ENCODE measurements at regions not wholly inside any gene's neighbourhood (a gene's known extent, or its start where the extent isn't known, plus 50 kb on each side); places are given as distances from the start of the nearest gene placed in this dataset.
"Not testable (repeated sequence)": the region's sequence is repeated elsewhere in the genome, so short reads cannot be mapped to it uniquely, and the experiment has no call there.

DNA sequence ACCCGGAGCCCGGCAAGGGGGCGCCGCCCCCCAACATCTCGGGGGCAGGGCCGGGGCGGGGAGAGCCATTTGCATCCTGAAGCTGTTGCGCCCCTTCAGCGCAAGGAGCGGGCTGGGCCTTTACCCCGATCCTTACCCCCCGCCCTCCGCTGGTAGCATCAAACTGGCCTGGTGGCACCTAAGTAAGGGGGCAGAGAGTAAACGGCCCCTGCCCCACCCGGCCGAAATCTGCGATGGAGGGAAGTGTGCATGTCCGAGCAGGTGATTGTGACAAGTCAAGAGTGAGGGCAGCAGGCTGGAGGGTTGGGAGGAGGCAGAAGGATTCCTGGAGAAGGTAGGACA lies 101.2 kb downstream of the ESM1 start:
- no peak for DNase-seq (ENCODE audit: low read depth in 2 of 2)

- DNase-seq (ENCODE audit: low read depth in 2 of 2): no peak
Measured at GRCh38 chr5:54883374-54884194, 101.8 kb downstream of the ESM1 start.

DNA sequence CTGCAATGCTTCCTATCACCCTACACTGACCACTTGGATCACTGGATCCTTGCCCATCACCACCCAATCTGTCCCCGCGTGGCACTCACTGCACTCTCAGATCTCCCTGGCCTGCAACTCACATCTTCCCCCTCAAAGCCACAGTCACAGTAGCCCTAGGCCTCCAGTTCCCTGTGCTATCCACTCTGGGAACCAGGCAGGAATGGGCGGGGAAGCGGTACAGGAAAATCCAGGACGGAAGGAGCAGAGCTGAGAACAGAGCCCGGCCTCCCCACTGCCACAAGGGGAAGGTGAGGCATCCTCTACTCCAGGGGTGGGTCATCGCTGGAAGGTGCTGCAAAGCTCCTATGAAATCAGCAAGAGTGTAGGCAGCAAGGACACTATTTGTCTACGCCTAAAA lies 102.6 kb downstream of the ESM1 start:
- DNase-seq (ENCODE audit: low read depth in 2 of 2): no peak

GRCh38 chr5:54882101-54882500 lies 103.3 kb downstream of the ESM1 start:
- no peak for DNase-seq (ENCODE audit: low read depth in 2 of 2)

DNA sequence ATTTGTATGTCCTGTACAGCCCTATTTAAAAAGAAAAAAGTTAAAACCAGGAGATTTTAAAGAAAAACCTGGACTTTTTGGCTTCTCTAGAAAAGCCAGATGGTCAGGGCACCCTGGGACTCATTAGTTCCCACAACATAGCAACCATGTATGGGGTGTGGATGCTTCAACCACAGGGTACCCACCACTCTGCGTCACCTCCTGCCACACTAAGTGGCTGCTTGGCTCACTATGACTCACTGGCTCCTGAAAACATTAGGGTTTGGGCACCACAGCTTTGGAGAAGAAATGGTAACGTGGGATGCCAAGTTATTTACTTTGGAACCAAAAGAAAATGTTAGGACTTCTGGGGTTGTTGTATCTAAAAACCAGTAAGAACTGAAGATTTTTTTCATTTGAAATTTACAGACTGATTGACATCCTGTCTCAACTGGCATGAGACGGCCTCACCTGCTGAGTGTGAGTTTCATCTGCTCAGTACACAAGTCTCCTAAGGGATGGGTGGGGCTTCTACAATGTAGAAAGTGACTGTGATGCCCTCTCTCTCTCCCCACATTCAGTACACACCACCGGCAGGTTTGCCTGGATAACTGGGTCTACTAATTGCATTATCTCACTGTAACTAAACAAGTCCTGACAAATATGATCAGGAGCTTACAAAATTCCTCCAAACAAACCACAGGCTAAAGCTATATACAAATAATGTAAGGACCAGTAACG lies 103.9 kb downstream of the ESM1 start:
- DNase-seq (ENCODE audit: low read depth in 2 of 2): no peak

GRCh38 chr5:54876976-54877375 lies 108.4 kb downstream of the ESM1 start:
- no peak for DNase-seq (ENCODE audit: low read depth in 2 of 2)

DNA sequence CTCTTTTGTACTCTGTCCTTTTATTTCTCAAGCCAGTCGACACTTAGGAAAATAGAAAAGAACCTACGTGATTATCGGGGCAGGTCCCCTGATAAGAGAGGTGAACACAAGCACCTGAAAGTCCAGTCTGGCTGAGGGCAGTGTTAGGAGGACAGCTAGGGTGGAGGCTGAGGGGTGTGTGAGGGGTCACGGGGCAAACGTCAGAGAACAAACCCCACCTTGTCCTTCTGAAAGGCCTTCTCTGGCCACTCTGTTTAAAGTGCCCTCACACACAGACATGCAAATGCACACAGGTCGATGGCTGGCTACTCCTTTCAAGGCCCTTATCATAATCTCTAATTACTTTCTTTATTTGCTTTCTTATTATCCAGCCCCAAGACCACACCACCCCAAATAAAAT lies 108.8 kb downstream of the ESM1 start:
- no peak for DNase-seq (ENCODE audit: low read depth in 2 of 2)

GRCh38 chr5:54874337-54875021 lies 110.9 kb downstream of the ESM1 start:
- no peak for DNase-seq (ENCODE audit: low read depth in 2 of 2)

GRCh38 chr5:54873691-54874090 lies 111.7 kb downstream of the ESM1 start:
- no peak for DNase-seq (ENCODE audit: low read depth in 2 of 2)

DNA sequence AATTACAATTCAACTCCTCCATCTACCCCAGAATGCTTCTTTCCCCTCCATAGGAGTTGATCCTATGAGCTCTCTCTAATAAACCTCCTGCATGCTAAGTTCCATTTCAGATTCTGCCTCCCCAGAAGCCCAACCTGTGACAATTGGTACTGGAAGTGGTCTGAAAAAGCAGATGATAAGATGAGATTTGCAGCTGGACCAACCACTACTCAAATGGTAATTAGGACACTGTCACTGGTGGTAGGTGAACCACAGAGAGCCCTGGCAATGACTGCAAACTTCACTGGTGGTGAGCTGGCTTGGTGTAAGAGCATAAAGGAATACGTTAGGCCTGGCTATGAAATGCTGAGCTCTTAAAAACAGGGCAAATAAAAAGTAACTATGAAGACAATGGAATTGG lies 112.6 kb downstream of the ESM1 start:
- DNase-seq (ENCODE audit: low read depth in 2 of 2): no peak

DNA sequence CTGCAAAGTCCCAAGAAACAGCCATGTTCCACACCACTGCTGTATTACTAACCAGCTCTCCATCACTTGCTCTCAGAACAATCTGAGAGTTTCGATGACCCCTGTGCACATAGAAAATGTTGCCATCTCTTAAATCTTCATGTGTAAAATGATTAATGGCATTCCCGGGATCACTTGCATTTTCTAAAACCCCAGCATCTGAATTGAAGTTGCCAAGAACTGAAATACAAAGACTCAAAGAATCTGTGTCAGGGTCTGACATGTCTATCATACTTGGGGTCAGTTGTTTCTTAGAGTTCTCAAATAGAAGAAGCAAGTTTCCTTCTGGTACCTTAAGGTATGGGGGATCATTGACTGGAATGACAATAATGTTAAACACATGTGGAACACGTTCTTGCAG lies 115.1 kb downstream of the ESM1 start:
- DNase-seq (ENCODE audit: low read depth in 2 of 2): no peak

- no peak for DNase-seq (ENCODE audit: low read depth in 2 of 2)
Measured at GRCh38 chr5:54869691-54870090, 115.7 kb downstream of the ESM1 start.

GRCh38 chr5:54868511-54869483 lies 116.6 kb downstream of the ESM1 start:
- no peak for DNase-seq (ENCODE audit: low read depth in 2 of 2)

DNA sequence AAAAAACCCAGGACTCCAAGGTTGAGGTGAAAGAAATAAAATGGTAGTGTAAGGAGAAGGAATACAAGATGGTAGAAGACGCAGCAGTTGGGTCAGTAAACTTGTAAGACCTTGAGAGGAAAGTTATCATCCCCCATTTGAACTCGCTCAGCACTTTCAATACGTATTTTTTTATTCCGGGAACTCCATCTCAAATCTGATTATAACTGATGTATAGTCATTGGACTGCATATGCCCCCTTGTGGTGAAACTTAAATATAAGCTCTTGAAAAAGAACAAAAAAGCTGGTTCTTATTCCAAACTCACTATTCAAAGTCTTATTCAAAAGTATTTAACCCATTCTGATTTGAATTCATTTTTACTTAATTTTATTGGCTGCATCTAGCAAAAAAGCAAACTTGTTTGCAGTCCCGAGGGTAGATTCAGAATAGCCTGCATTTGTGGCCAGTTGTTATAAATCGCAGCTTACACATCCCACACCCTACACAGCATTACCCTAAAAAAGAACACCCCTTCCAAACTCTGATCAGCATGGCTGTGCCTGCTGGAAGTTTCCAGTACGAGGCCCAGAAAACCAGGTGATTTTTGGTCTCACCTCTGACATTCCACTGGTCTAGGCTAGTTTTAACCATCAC lies 118.0 kb downstream of the ESM1 start:
- no peak for DNase-seq (ENCODE audit: low read depth in 2 of 2)

DNA sequence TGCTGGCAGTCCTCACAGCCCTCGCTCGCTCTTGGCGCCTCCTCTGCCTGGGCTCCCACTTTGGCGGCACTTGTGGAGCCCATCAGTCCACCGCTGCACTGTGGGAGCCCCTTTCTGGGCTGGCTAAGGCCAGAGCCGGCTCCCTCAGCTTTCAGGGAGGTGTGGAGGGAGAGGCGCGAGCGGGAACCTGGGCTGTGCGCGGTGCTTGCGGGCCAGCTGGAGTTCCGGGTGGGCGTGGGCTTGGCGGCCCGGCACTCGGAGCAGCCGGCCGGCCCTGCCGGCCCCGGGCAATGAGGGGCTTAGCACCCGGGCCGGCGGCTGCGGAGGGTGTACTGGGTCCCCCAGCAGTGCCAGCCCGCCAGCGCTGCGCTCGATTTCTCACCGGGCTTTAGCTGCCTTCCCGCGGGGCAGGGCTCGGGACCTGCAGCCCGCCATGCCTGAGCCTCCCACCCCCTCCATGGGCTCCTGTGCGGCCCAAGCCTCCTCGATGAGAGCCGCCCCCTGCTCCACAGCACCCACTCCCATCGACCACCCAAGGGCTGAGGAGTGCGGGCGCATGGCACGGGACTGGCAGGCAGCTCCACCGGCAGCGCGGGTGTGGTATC lies 120.4 kb downstream of the ESM1 start:
- not testable (repeated sequence) for DNase-seq (ENCODE audit: low read depth in 2 of 2)

- DNase-seq (ENCODE audit: low read depth in 2 of 2): no peak
Measured at GRCh38 chr5:54862036-54862435, 123.4 kb downstream of the ESM1 start.

DNA sequence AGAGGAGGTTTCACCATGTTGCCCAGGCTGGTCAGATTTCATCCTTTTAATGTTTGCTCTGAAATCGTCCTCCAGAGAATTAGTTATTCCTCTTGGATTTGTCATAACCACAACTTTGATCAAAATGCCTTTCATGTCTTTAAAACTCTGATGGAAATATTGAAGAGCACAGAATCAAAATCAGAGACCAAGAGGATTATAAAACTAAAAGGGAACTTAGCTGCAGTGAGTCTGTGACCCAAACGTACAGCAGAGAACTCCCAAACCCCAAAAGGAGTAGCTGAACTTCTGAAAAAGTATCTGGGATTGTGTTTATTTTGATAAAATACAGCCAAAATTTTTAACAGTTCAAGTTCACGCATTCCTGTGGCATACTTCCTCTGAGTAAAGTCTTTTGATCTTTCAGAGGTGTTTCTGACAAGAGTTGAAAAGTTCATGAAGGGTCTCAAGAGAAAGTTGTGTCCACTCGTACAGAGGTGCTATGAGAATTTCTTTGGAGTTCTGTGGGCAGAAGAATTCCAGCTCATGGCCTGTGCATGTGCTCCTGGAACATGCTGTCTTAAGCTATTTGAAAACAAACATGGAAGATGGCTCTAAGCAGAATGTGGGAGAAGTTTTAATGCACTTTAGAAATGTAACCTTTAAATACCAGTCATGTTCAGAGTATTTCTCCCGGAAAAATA lies 124.0 kb downstream of the ESM1 start:
- no peak for DNase-seq (ENCODE audit: low read depth in 2 of 2)

- DNase-seq (ENCODE audit: low read depth in 2 of 2): no peak
Measured at GRCh38 chr5:54860321-54860720, 125.1 kb downstream of the ESM1 start.

DNA sequence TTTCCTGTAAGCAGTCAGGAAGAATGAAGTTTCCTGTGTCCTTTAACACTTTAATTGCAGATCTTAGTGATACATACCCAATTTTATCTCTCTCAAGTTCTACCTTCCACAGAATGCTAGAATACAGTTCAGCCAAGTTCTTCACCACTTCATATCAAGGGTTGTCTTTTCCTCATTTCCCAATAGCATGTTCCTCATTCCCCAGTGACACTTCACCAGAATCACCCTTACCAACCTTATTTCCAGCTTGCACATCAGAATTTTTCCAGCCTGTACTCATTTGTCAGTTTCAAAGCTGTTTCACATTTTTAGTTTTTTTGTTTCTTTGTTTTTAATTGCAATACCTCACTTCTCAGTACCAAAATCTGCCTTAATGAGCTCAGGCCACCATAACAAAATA lies 126.1 kb downstream of the ESM1 start:
- no peak for DNase-seq (ENCODE audit: low read depth in 2 of 2)

DNA sequence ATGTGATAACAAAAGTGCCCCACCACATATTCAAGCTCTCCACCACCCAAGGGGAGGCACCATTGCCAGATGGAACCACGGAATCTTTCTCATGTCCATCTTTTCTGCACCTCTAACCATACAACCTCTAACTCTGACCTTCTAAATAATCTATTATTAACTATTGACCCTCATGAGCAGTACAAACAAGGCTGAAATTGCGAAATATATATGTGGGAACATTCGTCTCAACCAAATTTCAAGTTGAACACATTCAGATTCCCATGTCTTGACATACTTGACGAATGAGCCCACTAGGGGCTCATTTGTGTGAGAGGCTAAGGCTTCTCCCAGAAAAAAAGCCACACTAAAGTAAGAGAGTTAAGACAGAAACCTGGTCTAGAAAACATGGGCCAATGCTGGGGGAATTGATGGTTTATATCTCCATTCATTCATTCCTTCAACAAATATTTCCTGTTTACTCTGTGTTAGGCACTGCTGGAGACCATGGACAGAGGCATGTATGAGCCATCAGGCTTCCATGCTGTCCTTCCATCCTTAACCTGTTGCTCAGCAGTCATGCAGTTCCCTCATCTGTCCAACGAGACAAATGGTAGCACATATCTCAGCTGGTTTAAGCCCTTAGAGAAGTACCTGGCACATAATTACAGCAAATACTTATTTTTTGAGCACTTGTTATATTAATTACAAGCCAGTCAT lies 130.4 kb downstream of the ESM1 start:
- DNase-seq (ENCODE audit: low read depth in 2 of 2): no peak

Measured in stimulated activated CD4-positive, alpha-beta T cell treated with anti-CD3 and anti-CD28 coated beads, Interleukin-1b, Interleukin-23, amount 100 ng/mL, for 1 hour (primary cell).